Renal cortex interstitium (tissue), 11 donors: ENCODE measurements at regions not wholly inside any gene's neighbourhood (a gene's known extent, or its start where the extent isn't known, plus 50 kb on each side); places are given as distances from the start of the nearest gene placed in this dataset.

Experiments used
- DNase-seq, 11 donors: peaks; one replicate each; pipeline ENCODE4 v3.0.0-alpha.2; 2013; ENCODE audit warnings: low read depth in 9 of 11, low spot score in 4 of 11; ENCODE audit errors: extremely low read depth in 1 of 11

- peak in 6 of 11 donors; percentile 14 to 41 (median 28) for DNase-seq
Observed at GRCh38 chr4:65893271-65893670, 223.0 kb upstream of the EPHA5 start.

DNA sequence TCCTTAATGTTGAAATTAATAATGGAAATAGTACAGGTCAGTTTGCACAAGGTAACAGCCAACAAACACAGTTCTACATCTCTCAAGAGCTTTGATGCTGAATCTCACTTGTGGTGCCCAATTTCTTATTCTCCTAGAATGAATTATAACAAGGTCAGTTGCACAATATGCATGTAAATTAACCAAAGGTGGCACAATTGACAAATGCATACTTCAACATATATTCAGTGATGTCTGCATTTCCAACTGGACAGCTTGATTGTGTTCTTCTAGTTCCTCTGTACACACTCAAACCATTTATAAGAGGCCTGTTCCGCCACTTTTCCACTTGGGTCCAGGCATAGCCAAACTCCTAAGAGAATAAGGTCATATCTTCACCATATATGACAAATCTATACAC is 210.3 kb upstream of the EPHA5 start:
- DNase-seq = no peak

DNA sequence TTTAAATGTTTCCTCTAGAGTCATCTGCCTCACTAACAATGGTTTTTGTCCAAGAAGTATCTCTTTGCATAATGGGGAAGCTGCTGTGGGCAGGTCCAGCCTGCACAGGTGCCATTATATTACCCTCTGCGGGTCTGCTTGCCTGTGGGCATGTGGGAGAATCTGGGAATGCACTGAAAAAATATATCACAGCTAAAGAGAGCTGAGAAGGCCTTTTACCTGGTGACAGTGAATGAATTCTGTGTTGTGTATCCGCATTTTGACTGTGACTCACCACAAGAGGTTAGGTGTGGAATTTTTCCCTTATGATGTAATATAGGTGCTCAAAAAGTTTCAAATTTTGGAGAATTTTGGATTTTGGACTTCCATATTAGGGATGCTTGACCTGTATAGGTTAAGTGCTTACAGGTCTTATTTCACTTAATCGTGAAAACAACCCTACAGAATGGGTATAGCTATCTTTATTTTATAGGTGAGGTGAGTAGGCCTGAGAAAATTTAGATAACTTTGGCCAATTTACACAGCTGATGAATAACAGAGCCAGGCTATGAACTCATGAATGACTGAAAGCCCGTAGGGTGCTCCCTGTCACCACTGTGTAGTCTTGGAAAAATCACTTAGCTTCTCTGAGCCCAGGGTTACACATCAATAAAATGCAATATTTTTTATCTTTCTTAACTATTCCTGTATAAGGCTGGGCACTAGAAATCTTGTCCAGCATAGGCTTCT is 198.0 kb upstream of the EPHA5 start:
- no peak for DNase-seq

DNA sequence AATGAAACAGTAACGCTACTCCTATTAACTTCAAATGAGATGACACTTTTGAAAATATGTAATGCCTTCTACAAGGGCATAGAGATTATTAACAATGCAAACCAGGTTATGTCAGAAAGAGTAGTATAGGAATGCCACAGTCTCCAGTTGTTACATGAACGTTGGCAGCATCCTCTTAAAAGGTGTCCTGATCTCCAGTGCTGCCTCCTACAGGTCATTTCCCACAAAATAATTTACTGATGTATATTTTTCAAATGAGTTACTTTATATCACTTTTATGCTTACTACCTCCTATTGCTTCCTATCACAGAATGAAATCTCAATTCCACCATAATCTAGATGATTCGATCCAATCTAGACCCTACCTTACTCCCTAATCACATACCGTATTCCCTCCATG is 195.2 kb upstream of the EPHA5 start:
- DNase-seq = no peak

DNA sequence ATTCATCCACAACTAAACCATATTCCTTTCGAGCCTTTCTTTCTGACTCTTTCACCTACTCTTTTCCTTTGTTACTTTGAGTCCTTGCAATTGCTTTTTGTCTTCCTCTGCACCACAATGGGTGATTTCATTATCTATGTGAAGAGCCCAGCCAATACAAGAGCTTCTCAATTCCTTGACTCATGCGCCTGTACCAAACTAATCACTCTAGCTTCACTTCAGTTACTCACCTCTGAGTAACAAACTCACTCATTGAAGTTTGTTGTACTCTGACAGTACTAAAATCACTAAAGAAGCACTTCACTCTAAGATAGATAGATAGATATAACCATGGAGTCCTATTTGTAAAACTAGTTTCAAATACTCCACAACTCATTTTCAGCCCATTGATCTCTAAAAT is 191.7 kb upstream of the EPHA5 start:
- DNase-seq = no peak

- DNase-seq = no peak
Observed at GRCh38 chr4:65845199-65845773, 175.0 kb upstream of the EPHA5 start.

DNA sequence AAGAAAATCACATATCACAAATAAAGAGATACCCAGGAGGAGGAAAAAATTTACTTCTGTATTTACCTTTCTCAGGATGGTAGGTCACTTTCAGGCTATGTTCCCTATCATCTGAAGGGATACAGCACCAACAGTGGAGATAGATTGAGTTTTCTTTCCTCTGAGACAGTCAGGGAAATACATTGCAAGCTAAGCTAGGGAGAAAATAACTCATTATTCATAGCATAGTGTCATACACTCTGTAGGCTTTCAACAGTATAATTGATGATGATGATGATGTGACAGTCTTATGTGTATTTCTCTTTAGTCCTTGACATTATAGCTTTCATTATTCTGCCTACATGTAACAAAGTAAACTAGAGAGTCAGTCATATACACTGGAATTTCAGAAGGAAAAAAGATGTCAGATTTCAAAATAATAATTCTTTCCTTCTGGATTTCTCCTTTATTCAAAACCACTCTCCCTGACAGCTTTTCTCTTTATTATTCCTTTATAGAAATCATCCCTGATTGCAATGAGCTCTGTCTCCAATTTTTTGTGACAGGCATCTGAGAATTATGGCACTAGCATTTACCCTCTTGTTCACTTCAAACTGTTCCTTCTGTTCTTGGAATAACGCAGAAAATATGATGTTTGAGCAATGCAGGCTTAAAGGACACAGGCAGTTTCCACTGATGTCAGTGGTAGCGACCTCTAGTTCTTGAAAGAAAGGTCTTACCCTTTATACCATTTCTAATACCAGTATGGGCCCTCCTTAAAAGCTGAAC is 169.1 kb upstream of the EPHA5 start:
- DNase-seq = no peak

- DNase-seq = no peak
Observed at GRCh38 chr4:65834707-65835106, 164.4 kb upstream of the EPHA5 start.

DNA sequence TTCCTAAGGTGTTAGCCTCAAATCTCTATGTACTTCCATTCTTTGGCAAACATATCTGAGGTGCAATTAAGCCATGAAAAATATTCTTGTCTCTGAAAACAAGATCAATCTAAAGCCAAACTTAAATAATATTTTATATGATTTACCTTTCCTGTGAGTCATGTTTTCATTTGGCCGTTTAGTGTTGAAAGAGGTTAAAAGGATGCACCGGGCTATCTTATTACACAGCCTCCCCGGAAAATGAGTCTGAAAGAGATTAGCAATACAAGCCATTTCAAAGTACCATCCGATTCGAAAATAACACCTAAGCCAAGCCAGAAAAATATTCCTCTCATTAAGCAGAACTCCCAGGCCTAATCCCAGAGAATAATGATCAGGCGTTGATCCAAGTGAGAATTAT is 161.5 kb upstream of the EPHA5 start:
- DNase-seq = no peak

DNA sequence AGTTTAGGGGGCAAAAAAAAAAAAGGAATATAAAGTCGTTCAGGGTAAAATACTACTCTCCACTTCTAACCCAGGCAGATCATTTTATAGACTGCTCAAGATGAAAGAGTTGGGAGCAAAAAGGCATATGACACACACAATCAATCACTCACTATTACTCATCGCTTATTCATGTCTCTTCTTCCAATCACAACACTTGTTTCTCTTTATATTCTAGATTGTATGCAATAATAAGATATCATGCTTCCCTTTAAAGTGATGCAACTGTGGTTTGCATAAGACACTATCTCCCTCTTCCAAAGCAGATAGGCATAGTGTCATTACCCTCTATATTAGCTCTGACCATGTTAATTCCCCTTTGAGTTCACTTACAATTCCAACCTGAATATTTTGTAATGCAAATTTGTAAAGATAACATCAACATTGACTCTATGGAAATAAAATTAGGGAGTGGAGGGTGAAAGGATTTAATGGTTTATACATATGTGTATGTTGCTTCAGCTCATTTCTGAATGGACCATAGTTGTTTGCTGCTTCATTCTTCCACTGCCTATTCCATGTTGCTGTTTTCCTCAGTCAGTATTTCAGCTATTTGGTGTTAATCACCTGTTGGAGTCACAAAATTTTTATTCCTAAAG is 154.9 kb upstream of the EPHA5 start:
- DNase-seq = no peak

DNA sequence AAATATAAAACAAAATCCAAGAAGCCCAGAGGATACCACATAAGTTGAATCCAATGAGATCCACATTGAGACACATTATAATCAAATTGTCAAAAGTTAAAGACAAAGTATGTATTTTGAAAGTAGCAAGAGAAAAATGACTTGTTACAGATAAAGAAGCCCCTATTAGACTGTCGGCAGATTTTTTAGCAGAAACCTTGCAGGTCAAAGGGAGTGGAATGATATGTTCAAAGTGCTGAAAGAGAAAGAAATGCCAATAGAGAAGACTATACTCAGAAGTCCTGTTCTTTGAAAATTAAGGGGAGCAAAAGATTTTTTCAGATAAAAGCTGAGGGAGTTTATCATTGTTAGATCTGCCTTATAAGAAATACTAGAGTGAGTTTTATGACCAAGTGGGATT is 148.9 kb upstream of the EPHA5 start:
- DNase-seq = no peak

DNA sequence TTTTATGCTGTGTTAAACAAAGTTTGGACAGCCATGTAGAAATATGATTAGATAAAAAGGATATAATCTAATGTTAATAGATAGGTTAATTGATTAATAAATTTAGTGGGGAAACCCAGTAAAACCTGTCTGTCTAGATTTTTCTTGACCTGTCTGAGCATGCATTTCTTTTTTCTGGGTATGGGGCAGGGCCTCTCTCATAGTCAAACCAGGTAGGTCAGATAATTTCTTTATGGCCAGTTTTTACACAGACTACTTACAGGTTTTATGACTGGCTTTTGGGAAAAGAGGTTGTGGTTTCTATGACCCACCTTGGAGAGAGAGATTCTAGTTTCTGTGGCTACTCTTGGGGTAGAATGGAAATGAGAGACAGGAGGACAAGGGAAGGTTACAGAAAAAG is 135.6 kb upstream of the EPHA5 start:
- no peak for DNase-seq

GRCh38 chr4:65799513-65799912 is 129.2 kb upstream of the EPHA5 start:
- DNase-seq = no peak

- DNase-seq = no peak
Observed at GRCh38 chr4:65798498-65799127, 128.3 kb upstream of the EPHA5 start.

GRCh38 chr4:65791812-65792308 is 121.6 kb upstream of the EPHA5 start:
- no peak for DNase-seq

GRCh38 chr4:65791111-65791811 is 121.0 kb upstream of the EPHA5 start:
- DNase-seq = no peak

- no peak for DNase-seq
Observed at GRCh38 chr4:65789805-65790204, 119.5 kb upstream of the EPHA5 start.

DNA sequence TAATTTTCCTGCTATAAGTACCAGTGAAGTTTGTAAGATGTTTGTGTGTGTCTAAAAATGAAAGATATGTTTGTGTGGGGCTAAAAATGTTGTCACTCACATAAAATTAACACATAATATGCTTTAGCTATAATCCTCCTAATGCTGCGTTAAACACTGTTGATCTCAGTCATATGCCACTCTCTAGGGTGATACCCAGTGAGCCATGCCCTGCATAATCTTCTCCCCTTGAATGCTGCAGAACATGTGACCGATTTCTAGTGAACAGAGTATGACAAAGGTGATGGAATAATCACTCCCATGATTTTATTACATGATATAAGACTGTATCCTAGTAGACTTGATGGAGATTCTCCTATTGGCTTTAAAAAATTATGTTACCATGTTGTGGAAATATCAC is 119.1 kb upstream of the EPHA5 start:
- DNase-seq = no peak

DNA sequence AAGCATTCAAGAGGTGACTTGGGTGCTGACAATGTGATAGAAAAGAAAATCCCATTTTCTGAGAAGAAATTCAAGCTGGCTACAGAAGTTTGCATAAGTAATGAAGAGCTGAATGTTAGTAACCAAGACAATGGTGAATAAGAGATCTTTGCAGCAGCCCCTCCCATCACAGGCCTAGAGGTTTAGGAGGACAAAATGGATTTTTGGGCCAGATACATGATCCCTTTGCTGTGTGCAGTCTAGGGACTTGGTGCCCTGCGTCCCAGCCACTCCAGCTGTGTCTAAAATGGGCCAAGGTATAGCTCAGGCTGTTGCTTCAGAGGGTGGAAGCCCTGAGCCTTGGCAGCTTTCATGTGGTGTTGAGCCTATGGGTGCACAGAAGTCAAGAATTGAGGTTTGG is 107.0 kb upstream of the EPHA5 start:
- DNase-seq = no peak
